Ovary (tissue), 7 donors: ENCODE measurements at regions not wholly inside any gene's neighbourhood (a gene's known extent, or its start where the extent isn't known, plus 50 kb on each side); places are given as distances from the start of the nearest gene placed in this dataset.

Experiments
- DNase-seq, 5 donors: peaks; one replicate each; pipeline ENCODE4 v3.0.0-alpha.2; 2019 to 2020
- H3K27ac ChIP-seq, 2 donors: fragments of 200-600 bp; one replicate each; pipeline versions ENCODE4 v1.5.1 to v1.8.0; 2019 to 2022
- H3K27me3 ChIP-seq: fragments of 200-600 bp; one replicate; pipeline ENCODE4 v1.8.0; 2022
- H3K36me3 ChIP-seq: fragments of 200-600 bp; sonication (generic); one replicate; pipeline ENCODE4 v1.5.1; 2019
- H3K4me1 ChIP-seq: one replicate; pipeline ENCODE4 v1.8.1; 2013; ENCODE audit warnings: mild to moderate bottlenecking, moderate library complexity; ENCODE audit not compliant: insufficient read depth
- H3K4me3 ChIP-seq: fragments of 200-600 bp; sonication (generic); one replicate; pipeline ENCODE4 v1.5.1; 2017
- H3K9me3 ChIP-seq, 2 donors: fragments of 200-600 bp in 1 of 2; sonication (generic) in 1 of 2; one replicate each; pipeline versions ENCODE4 v1.5.1 to v1.8.1; 2013 to 2019; ENCODE audit warnings: mild to moderate bottlenecking in 1 of 2, moderate library complexity in 1 of 2
- CTCF ChIP-seq, 3 donors: fragments of 450-650 bp in 2 of 3; fragments of 200-600 bp in 1 of 3; IDR thresholded peaks; one replicate each; pipeline versions ENCODE4 v1.5.1 to v1.8.0; 2016 to 2022; ENCODE audit warnings: antibody characterized with exemption in 3 of 3, mild to moderate bottlenecking in 1 of 3
- EP300 ChIP-seq: sonication (generic); formaldehyde crosslinking; IDR thresholded peaks from one replicate; pipeline ENCODE4 v1.6.1; 2017; ENCODE audit warnings: antibody characterized with exemption
- POLR2A ChIP-seq: fragments of 450-650 bp; IDR thresholded peaks from one replicate; pipeline ENCODE4 v1.6.1; 2017; ENCODE audit warnings: antibody characterized with exemption, mild to moderate bottlenecking, moderate library complexity
- WGBS, 3 donors: extraction: QIAGEN DNeasy Blood & Tissue Kit in 1 of 3; methylation state at CpG; one replicate each; pipeline versions ENCODE4 v1.1.5 to v1.1.7; 2013 to 2017; 5-methylcytosine and 5-hydroxymethylcytosine counted together
- intact Hi-C, 4 donors: fragments of 100-400 bp; cut with DNase I; formaldehyde crosslinking; loops; one replicate each; pipeline versions ENCODE4 v1.11.0 to v1.15.1; 2022 to 2023
- donor health status: DM: no; HTN: no; CAD: no; lungs with moderate emphysema.
- donor health status: DM: no; HTN: no; CAD: no.
- donor health status: Bipolar disorder and iron deficiency.
- donor health status: DM: no; HTN: no; CAD: no.
- donor health status: DM: yes; HTN: yes; CAD: no.

- Histone ChIP-seq H3K27me3 (no peaks in the 10 kb centered on the region), H3K9me3 (no peaks in the 10 kb centered on the region), H3K4me3 (no peak overlapping the region), H3K27ac (no peak overlapping the region), H3K36me3 (no peaks in the 10 kb centered on the region), H3K4me1 (no peaks in the 10 kb centered on the region)
- WGBS, 3 donors: 35 to 54% (median 45%) methylated on average over 1 of the region's 1 CpG
- intact Hi-C loops: no loop called here
- DNase-seq: no peak
- TF ChIP-seq CTCF (IDR thresholded peaks at IDR 0.05) (no peak), POLR2A (no peak), EP300 (no peak)
These were observed 311.8 kb upstream of the KIF2A start for GRCh38 chr5:61994171-61994570.

GRCh38 chr5:61995486-61995885 is 310.5 kb upstream of the KIF2A start:
- 82 to 90% (median 86%) methylated on average over 2 of the region's 2 CpGs for WGBS, 3 donors
- intact Hi-C loops: no loop called here

GRCh38 chr5:61999371-61999770 is 306.6 kb upstream of the KIF2A start:
- Histone ChIP-seq H3K36me3 (no peaks in the 10 kb centered on the region), H3K9me3 (no peaks in the 10 kb centered on the region), H3K4me1 (no peaks in the 10 kb centered on the region), H3K27me3 (no peaks in the 10 kb centered on the region), H3K4me3 (no peak overlapping the region), H3K27ac (no peak overlapping the region)
- intact Hi-C loops: no loop called here
- DNase-seq: no peak
- TF ChIP-seq POLR2A: no peak
- TF ChIP-seq EP300: no peak
- no peak for TF ChIP-seq CTCF (IDR thresholded peaks at IDR 0.05)

More at GRCh38 chr5:61995486-61995885, 310.5 kb upstream of the KIF2A start:
- H3K9me3 ChIP-seq: no peaks in the 10 kb centered on the region
- H3K4me1 ChIP-seq: no peaks in the 10 kb centered on the region
- H3K27ac ChIP-seq: no peak overlapping the region
- H3K27me3 ChIP-seq: no peaks in the 10 kb centered on the region
- no peak for TF ChIP-seq EP300
- no peak for TF ChIP-seq CTCF (IDR thresholded peaks at IDR 0.05)
- TF ChIP-seq POLR2A: no peak
- no peak for DNase-seq
- no peak overlapping the region for H3K4me3 ChIP-seq
- no peaks in the 10 kb centered on the region for H3K36me3 ChIP-seq

DNA sequence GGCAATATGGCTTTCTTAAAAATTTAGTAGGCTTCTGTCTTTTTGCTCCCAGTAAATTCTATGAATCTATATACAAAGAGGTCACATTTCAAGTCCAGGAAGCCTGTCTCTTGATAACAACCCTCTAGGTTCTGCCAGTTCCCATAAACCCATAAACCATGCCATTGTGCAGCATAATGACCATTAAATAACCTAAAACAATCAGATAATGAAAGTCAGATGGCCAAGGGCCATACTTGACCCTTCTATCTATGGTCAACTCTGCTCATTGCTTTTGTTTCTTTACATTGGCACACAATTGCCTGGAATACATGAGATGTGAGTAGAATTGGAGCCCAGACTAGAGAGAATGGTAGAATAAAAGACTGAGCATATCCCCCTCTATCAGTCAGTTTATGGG is 305.4 kb upstream of the KIF2A start:
- DNase-seq: no peak
- intact Hi-C loops: no loop called here
- H3K9me3 ChIP-seq: no peaks in the 10 kb centered on the region
- TF ChIP-seq CTCF (IDR thresholded peaks at IDR 0.05) (no peak), POLR2A (no peak), EP300 (no peak)
- H3K27me3 ChIP-seq: no peaks in the 10 kb centered on the region
- no peaks in the 10 kb centered on the region for H3K36me3 ChIP-seq
- H3K4me1 ChIP-seq: no peaks in the 10 kb centered on the region
- H3K4me3 ChIP-seq: no peak overlapping the region
- H3K27ac ChIP-seq: no peak overlapping the region

DNA sequence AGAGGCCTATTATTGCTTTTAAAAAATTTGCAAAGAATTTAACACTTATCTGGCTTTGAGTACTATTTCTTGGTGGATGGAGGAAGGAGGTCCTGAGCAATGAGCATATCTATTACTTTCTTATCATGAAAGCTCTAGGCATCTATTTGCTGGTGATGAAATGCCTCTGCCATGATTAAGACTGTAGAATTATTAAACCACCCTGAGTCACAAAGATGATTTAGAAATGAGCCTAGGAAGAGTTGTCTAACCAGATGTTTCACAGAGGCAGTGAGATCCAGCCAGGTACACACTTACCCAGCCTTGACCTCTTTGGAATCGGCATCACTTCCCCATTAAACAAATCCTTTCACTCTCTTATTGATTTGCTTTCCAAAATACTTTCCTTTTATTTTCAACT is 304.4 kb upstream of the KIF2A start:
- 71 to 91% (median 72%) methylated on average over 1 of the region's 1 CpG for WGBS, 3 donors
- no peaks in the 10 kb centered on the region for H3K9me3 ChIP-seq
- no peaks in the 10 kb centered on the region for H3K36me3 ChIP-seq
- intact Hi-C loops: no loop called here
- DNase-seq: no peak
- H3K4me1 ChIP-seq: no peaks in the 10 kb centered on the region
- H3K27ac ChIP-seq: no peak overlapping the region
- H3K4me3 ChIP-seq: no peak overlapping the region
- no peak for TF ChIP-seq CTCF (IDR thresholded peaks at IDR 0.05)
- no peak for TF ChIP-seq POLR2A
- TF ChIP-seq EP300: no peak
- H3K27me3 ChIP-seq: no peaks in the 10 kb centered on the region
